Stomach (tissue), 8 donors: ENCODE measurements at regions not wholly inside any gene's neighbourhood (a gene's known extent, or its start where the extent isn't known, plus 50 kb on each side); places are given as distances from the start of the nearest gene placed in this dataset.
"Not testable (repeated sequence)": the region's sequence is repeated elsewhere in the genome, so short reads cannot be mapped to it uniquely, and the experiment has no call there.

ENCODE experiments used
- DNase-seq, 2 donors: peaks; one replicate each; pipeline versions ENCODE4 v3.0.0 to v3.0.0-alpha.2; 2013 to 2019
- H3K27ac ChIP-seq, 5 donors: fragments of 200-600 bp in 4 of 5; sonication (generic) in 4 of 5; one replicate each; pipeline ENCODE4 v1.5.1; 2013 to 2019; ENCODE audit warnings: mild to moderate bottlenecking in 1 of 5, moderate library complexity in 1 of 5
- H3K27me3 ChIP-seq, 3 donors: fragments of 200-600 bp; sonication (generic); one replicate each; pipeline ENCODE4 v1.5.1; 2017 to 2019; ENCODE audit warnings: mixed run types in 1 of 3
- H3K36me3 ChIP-seq, 4 donors: fragments of 200-600 bp; sonication (generic); 1 replicate in 3 of 4; 2 replicates in 1 of 4; pipeline ENCODE4 v1.5.1; 2016 to 2019
- H3K4me1 ChIP-seq, 4 donors: fragments of 200-600 bp; sonication (generic); one replicate each; pipeline ENCODE4 v1.5.1; 2016 to 2019
- H3K4me3 ChIP-seq, 4 donors: fragments of 200-600 bp; sonication (generic) in 3 of 4; one replicate each; pipeline ENCODE4 v1.5.1; 2016 to 2019; ENCODE audit warnings: mild to moderate bottlenecking in 1 of 4
- H3K9me3 ChIP-seq, 4 donors: fragments of 200-600 bp; sonication (generic); one replicate each; pipeline ENCODE4 v1.5.1; 2016 to 2019
- CTCF ChIP-seq, 7 experiments: fragments of 450-650 bp in 4 of 7; fragments of 200-600 bp in 3 of 7; sonication (generic) in 3 of 7; IDR thresholded peaks; one replicate each; pipeline ENCODE4 v1.5.1; 2016 to 2019; ENCODE audit warnings: antibody characterized with exemption in 7 of 7, control low read depth in 2 of 7, mild to moderate bottlenecking in 1 of 7
- EP300 ChIP-seq: sonication (generic); formaldehyde crosslinking; IDR thresholded peaks from one replicate; pipeline ENCODE4 v1.6.1; 2017; ENCODE audit warnings: antibody characterized with exemption
- POLR2A ChIP-seq, 4 donors: fragments of 450-650 bp; IDR thresholded peaks; one replicate each; pipeline ENCODE4 v1.6.1; 2016; ENCODE audit warnings: antibody characterized with exemption in 4 of 4, control low read depth in 2 of 4, mild to moderate bottlenecking in 1 of 4, moderate library complexity in 1 of 4
- POLR2AphosphoS5 ChIP-seq, 3 donors: sonication (generic); formaldehyde crosslinking; IDR thresholded peaks; one replicate each; pipeline ENCODE4 v1.6.1; 2016; ENCODE audit warnings: antibody characterized with exemption in 3 of 3
- WGBS, 5 donors: extraction: QIAGEN DNeasy Blood & Tissue Kit in 3 of 5; methylation state at CpG; one replicate each; pipeline versions ENCODE4 v1.1.5 to v1.1.7; 2013 to 2018; 5-methylcytosine and 5-hydroxymethylcytosine counted together
- intact Hi-C: fragments of 100-400 bp; cut with DNase I; formaldehyde crosslinking; loops from one replicate; pipeline ENCODE4 v1.15.1; 2023; ENCODE audit warnings: low total_unique reads
- donor health status: healthy with polysubstance abuse.
- donor health status: Bipolar disorder and iron deficiency.
- donor health status: healthy.

- intact Hi-C loops: no loop called here
Measured at GRCh38 chr7:32673275-32673983, 178.1 kb downstream of the AVL9 start.

GRCh38 chr7:32670110-32671025, 175.1 kb downstream of the AVL9 start:
- Histone ChIP-seq H3K27ac (peak overlapping the region in 4 of 5 donors; percentile 8 to 77 (median 68)), H3K36me3 (peaks cover 0 to 2% (median 0%) of the 10 kb centered on the region in 4 donors), H3K4me1 (peaks cover 0 to 18% (median 0%) of the 10 kb centered on the region in 4 donors), H3K9me3 (no peaks in the 10 kb centered on the region), H3K27me3 (no peaks in the 10 kb centered on the region), H3K4me3 (no peak overlapping the region)
- intact Hi-C loops: no loop called here
- DNase-seq: peak; percentile 31 to 43
- TF ChIP-seq POLR2AphosphoS5 (IDR thresholded peaks at IDR 0.05): no peak
- TF ChIP-seq CTCF (IDR thresholded peaks at IDR 0.05): no peak
- no peak for TF ChIP-seq EP300
- no peak for TF ChIP-seq POLR2A (IDR thresholded peaks at IDR 0.05)
- 76 to 90% (median 89%) methylated on average over 10 of the region's 10 CpGs for WGBS, 5 donors

More at GRCh38 chr7:32673275-32673983, 178.1 kb downstream of the AVL9 start:
- TF ChIP-seq POLR2A (IDR thresholded peaks at IDR 0.05) (no peak), CTCF (IDR thresholded peaks at IDR 0.05) (no peak), POLR2AphosphoS5 (IDR thresholded peaks at IDR 0.05) (no peak), EP300 (no peak)
- Histone ChIP-seq H3K36me3 (peaks cover 0 to 12% (median 4%) of the 10 kb centered on the region in 4 donors), H3K9me3 (no peaks in the 10 kb centered on the region), H3K27ac (no peak overlapping the region), H3K4me3 (no peak overlapping the region), H3K27me3 (no peaks in the 10 kb centered on the region), H3K4me1 (peaks cover 0 to 16% (median 0%) of the 10 kb centered on the region in 4 donors)
- WGBS, 5 donors: 93 to 97% (median 96%) methylated on average over 2 of the region's 2 CpGs
- no peak for DNase-seq

- 29 to 53% (median 36%) methylated on average over 3 of the region's 3 CpGs for WGBS, 5 donors
Measured at GRCh38 chr7:32669173-32669870, 174.0 kb downstream of the AVL9 start.

GRCh38 chr7:32668387-32669097, 173.3 kb downstream of the AVL9 start:
- H3K27me3 ChIP-seq, H3K9me3 ChIP-seq, H3K36me3 ChIP-seq, intact Hi-C loops, H3K4me3 ChIP-seq, DNase-seq: not testable (repeated sequence)
- peak overlapping the region; percentile 56 to 77 (median 63) for H3K27ac ChIP-seq
- 87 to 96% (median 92%) methylated on average over 3 of the region's 3 CpGs for WGBS, 5 donors
- H3K4me1 ChIP-seq: peaks cover 0 to 18% (median 0%) of the 10 kb centered on the region in 4 donors

More at GRCh38 chr7:32669173-32669870, 174.0 kb downstream of the AVL9 start:
- H3K36me3 ChIP-seq, intact Hi-C loops, H3K4me3 ChIP-seq, H3K27me3 ChIP-seq, H3K9me3 ChIP-seq: not testable (repeated sequence)
- peak; percentile 74 to 75 for DNase-seq
- peak in 2 of 3 donors; percentile 46 to 71 for TF ChIP-seq POLR2AphosphoS5 (IDR thresholded peaks at IDR 0.05)
- H3K27ac ChIP-seq: peak overlapping the region; percentile 56 to 77 (median 63)
- peaks cover 0 to 18% (median 0%) of the 10 kb centered on the region in 4 donors for H3K4me1 ChIP-seq

GRCh38 chr7:32667586-32667985, 172.3 kb downstream of the AVL9 start:
- peak overlapping the region in 1 of 5 donors; percentile 76 for H3K27ac ChIP-seq
- intact Hi-C loops: not testable (repeated sequence)
- H3K4me1 ChIP-seq: peaks cover 0 to 18% (median 0%) of the 10 kb centered on the region in 4 donors

GRCh38 chr7:32663805-32664211, 168.5 kb downstream of the AVL9 start:
- H3K4me1 ChIP-seq, H3K36me3 ChIP-seq, intact Hi-C loops, H3K9me3 ChIP-seq, H3K27ac ChIP-seq, H3K4me3 ChIP-seq, DNase-seq, H3K27me3 ChIP-seq: not testable (repeated sequence)
- 85 to 92% (median 89%) methylated on average over 5 of the region's 5 CpGs for WGBS, 5 donors

More at GRCh38 chr7:32667586-32667985, 172.3 kb downstream of the AVL9 start:
- not testable (repeated sequence) for H3K27me3 ChIP-seq, DNase-seq, H3K36me3 ChIP-seq, H3K9me3 ChIP-seq, H3K4me3 ChIP-seq
- 86 to 99% (median 96%) methylated on average over 9 of the region's 9 CpGs for WGBS, 5 donors

- H3K36me3 ChIP-seq, H3K27me3 ChIP-seq, intact Hi-C loops, H3K9me3 ChIP-seq, H3K27ac ChIP-seq, H3K4me3 ChIP-seq, DNase-seq, H3K4me1 ChIP-seq: not testable (repeated sequence)
- WGBS, 5 donors: 64 to 79% (median 68%) methylated on average over 2 to 4 of the region's 4 CpGs
Measured at GRCh38 chr7:32662509-32662908, 167.2 kb downstream of the AVL9 start.
